ENCODE measurements at regions not wholly inside any gene's neighbourhood (a gene's known extent, or its start where the extent isn't known, plus 50 kb on each side); places are given as distances from the start of the nearest gene placed in this dataset.
"Not testable (repeated sequence)": the region's sequence is repeated elsewhere in the genome, so short reads cannot be mapped to it uniquely, and the experiment has no call there.

GRCh38 chr20:53773066-53773791 lies 179.6 kb upstream of the ZNF217 start:
- not testable (repeated sequence) for H3K27ac ChIP-seq (ENCODE audit: low read length); H3K36me3 ChIP-seq (ENCODE audit: control insufficient read depth, insufficient read depth, low read length); H3K27me3 ChIP-seq (ENCODE audit: control insufficient read depth, insufficient read depth, low read length); DNase-seq; H3K9me3 ChIP-seq (ENCODE audit: control insufficient read depth, low read depth, low read length); H3K4me1 ChIP-seq (ENCODE audit: control insufficient read depth, insufficient read depth, low read length); H3K4me3 ChIP-seq (ENCODE audit: low read length)
- WGBS (ENCODE audit: insufficient coverage, low lambda C conversion rate): 43% methylated on average over 1 of the region's 10 CpGs

- peak overlapping the region; percentile 30 for H3K27ac ChIP-seq (ENCODE audit: low read length)
- H3K9me3 ChIP-seq (ENCODE audit: control insufficient read depth, low read depth, low read length): no peaks in the 10 kb centered on the region
- H3K27me3 ChIP-seq (ENCODE audit: control insufficient read depth, insufficient read depth, low read length): no peaks in the 10 kb centered on the region
- peaks cover 7% of the 10 kb centered on the region for H3K4me1 ChIP-seq (ENCODE audit: control insufficient read depth, insufficient read depth, low read length)
- DNase-seq: peak in 1 of 2 donors; percentile 47
- H3K36me3 ChIP-seq (ENCODE audit: control insufficient read depth, insufficient read depth, low read length): no peaks in the 10 kb centered on the region
- no peak overlapping the region for H3K4me3 ChIP-seq (ENCODE audit: low read length)
- WGBS (ENCODE audit: insufficient coverage, low lambda C conversion rate): 6% methylated on average over 2 of the region's 5 CpGs
Observed at GRCh38 chr20:53769041-53769440, 175.4 kb upstream of the ZNF217 start.

- no peaks in the 10 kb centered on the region for H3K9me3 ChIP-seq (ENCODE audit: control insufficient read depth, low read depth, low read length)
- peak overlapping the region; percentile 30 for H3K27ac ChIP-seq (ENCODE audit: low read length)
- H3K4me3 ChIP-seq (ENCODE audit: low read length): no peak overlapping the region
- H3K4me1 ChIP-seq (ENCODE audit: control insufficient read depth, insufficient read depth, low read length): peaks cover 12% of the 10 kb centered on the region
- WGBS (ENCODE audit: insufficient coverage, low lambda C conversion rate): no CpG with 5 or more reads among the region's 4 CpGs
- no peak for DNase-seq
- H3K36me3 ChIP-seq (ENCODE audit: control insufficient read depth, insufficient read depth, low read length): no peaks in the 10 kb centered on the region
- H3K27me3 ChIP-seq (ENCODE audit: control insufficient read depth, insufficient read depth, low read length): no peaks in the 10 kb centered on the region
Observed at GRCh38 chr20:53768329-53768728, 174.7 kb upstream of the ZNF217 start.

GRCh38 chr20:53767206-53767930 lies 173.7 kb upstream of the ZNF217 start:
- peak in 1 of 2 donors; percentile 47 for DNase-seq
- peaks cover 14% of the 10 kb centered on the region for H3K4me1 ChIP-seq (ENCODE audit: control insufficient read depth, insufficient read depth, low read length)
- H3K9me3 ChIP-seq (ENCODE audit: control insufficient read depth, low read depth, low read length): no peaks in the 10 kb centered on the region
- no peaks in the 10 kb centered on the region for H3K36me3 ChIP-seq (ENCODE audit: control insufficient read depth, insufficient read depth, low read length)
- H3K27me3 ChIP-seq (ENCODE audit: control insufficient read depth, insufficient read depth, low read length): no peaks in the 10 kb centered on the region
- WGBS (ENCODE audit: insufficient coverage, low lambda C conversion rate): 17% methylated on average over 1 of the region's 6 CpGs
- H3K27ac ChIP-seq (ENCODE audit: low read length): no peak overlapping the region
- H3K4me3 ChIP-seq (ENCODE audit: low read length): no peak overlapping the region

DNA sequence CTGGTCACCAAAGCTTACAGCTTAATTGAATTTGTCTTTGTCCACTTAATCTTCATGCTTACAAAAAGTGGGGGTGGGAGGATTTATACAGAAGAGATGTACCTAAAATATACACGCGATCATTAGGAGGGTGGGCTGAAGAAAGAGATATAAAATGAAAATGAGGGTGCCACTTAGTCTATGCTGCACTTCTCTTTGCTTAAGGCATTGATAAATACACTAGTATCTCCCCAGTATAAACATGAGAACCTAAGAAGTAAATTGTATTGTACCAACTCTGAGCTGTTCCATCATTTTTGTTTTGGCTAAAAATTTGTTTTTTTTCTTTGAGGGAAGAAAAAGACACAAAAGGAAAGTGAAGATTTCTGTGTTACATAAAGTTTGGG lies 170.8 kb upstream of the ZNF217 start:
- Histone ChIP-seq H3K27me3 (ENCODE audit: control insufficient read depth, insufficient read depth, low read length) (no peaks in the 10 kb centered on the region), H3K36me3 (ENCODE audit: control insufficient read depth, insufficient read depth, low read length) (no peaks in the 10 kb centered on the region), H3K27ac (ENCODE audit: low read length) (peak overlapping the region; percentile 84), H3K4me3 (ENCODE audit: low read length) (no peak overlapping the region), H3K9me3 (ENCODE audit: control insufficient read depth, low read depth, low read length) (no peaks in the 10 kb centered on the region), H3K4me1 (ENCODE audit: control insufficient read depth, insufficient read depth, low read length) (peaks cover 17% of the 10 kb centered on the region)
- DNase-seq: no peak
- no CpG with 5 or more reads among the region's 2 CpGs for WGBS (ENCODE audit: insufficient coverage, low lambda C conversion rate)

- DNase-seq: peak; percentile 93 to 97
- peak overlapping the region; percentile 84 for H3K27ac ChIP-seq (ENCODE audit: low read length)
- H3K4me1 ChIP-seq (ENCODE audit: control insufficient read depth, insufficient read depth, low read length): peaks cover 14% of the 10 kb centered on the region
- WGBS (ENCODE audit: insufficient coverage, low lambda C conversion rate): no CpG with 5 or more reads among the region's 12 CpGs
- H3K36me3 ChIP-seq (ENCODE audit: control insufficient read depth, insufficient read depth, low read length): no peaks in the 10 kb centered on the region
- H3K4me3 ChIP-seq (ENCODE audit: low read length): no peak overlapping the region
- no peaks in the 10 kb centered on the region for H3K27me3 ChIP-seq (ENCODE audit: control insufficient read depth, insufficient read depth, low read length)
- H3K9me3 ChIP-seq (ENCODE audit: control insufficient read depth, low read depth, low read length): no peaks in the 10 kb centered on the region
Observed at GRCh38 chr20:53763707-53764414, 170.2 kb upstream of the ZNF217 start.

- H3K27ac ChIP-seq (ENCODE audit: low read length); H3K36me3 ChIP-seq (ENCODE audit: control insufficient read depth, insufficient read depth, low read length); DNase-seq; H3K9me3 ChIP-seq (ENCODE audit: control insufficient read depth, low read depth, low read length); H3K4me3 ChIP-seq (ENCODE audit: low read length); H3K27me3 ChIP-seq (ENCODE audit: control insufficient read depth, insufficient read depth, low read length): not testable (repeated sequence)
- 100% methylated on average over 1 of the region's 11 CpGs for WGBS (ENCODE audit: insufficient coverage, low lambda C conversion rate)
- H3K4me1 ChIP-seq (ENCODE audit: control insufficient read depth, insufficient read depth, low read length): peaks cover 14% of the 10 kb centered on the region
Observed at GRCh38 chr20:53762423-53762798, 168.8 kb upstream of the ZNF217 start.

DNA sequence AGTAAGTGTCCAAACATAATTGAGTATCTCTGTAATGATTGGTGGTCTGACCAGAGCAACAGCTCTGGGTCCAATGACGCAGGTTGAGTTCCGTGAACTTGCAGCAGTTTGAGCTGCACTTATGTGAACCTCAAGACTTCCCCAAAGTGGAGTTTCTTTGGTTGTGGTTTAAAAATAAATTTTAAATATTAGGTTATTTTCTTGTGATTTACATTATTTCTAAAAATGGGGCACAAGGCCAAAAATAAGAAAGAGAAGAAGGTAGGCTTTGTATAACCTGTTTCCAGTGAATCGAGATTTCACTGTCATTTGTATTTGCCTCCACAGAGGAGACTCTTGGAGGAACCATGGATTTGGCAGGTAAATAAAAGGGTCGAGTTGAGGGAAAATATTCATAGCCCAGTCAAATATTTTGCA lies 166.4 kb upstream of the ZNF217 start:
- DNase-seq: no peak

GRCh38 chr20:53757472-53757913 lies 163.9 kb upstream of the ZNF217 start:
- no peak for DNase-seq
- WGBS (ENCODE audit: insufficient coverage, low lambda C conversion rate): no CpG with 5 or more reads among the region's 18 CpGs
- peaks cover 7% of the 10 kb centered on the region for H3K4me1 ChIP-seq (ENCODE audit: control insufficient read depth, insufficient read depth, low read length)
- no peaks in the 10 kb centered on the region for H3K27me3 ChIP-seq (ENCODE audit: control insufficient read depth, insufficient read depth, low read length)
- no peaks in the 10 kb centered on the region for H3K36me3 ChIP-seq (ENCODE audit: control insufficient read depth, insufficient read depth, low read length)
- H3K9me3 ChIP-seq (ENCODE audit: control insufficient read depth, low read depth, low read length): no peaks in the 10 kb centered on the region
- no peak overlapping the region for H3K27ac ChIP-seq (ENCODE audit: low read length)
- H3K4me3 ChIP-seq (ENCODE audit: low read length): no peak overlapping the region

More for the DNA sequence above, 166.4 kb upstream of the ZNF217 start:
- no peaks in the 10 kb centered on the region for H3K27me3 ChIP-seq (ENCODE audit: control insufficient read depth, insufficient read depth, low read length)
- no peak overlapping the region for H3K4me3 ChIP-seq (ENCODE audit: low read length)
- WGBS (ENCODE audit: insufficient coverage, low lambda C conversion rate): no CpG with 5 or more reads among the region's 4 CpGs
- H3K9me3 ChIP-seq (ENCODE audit: control insufficient read depth, low read depth, low read length): no peaks in the 10 kb centered on the region
- no peak overlapping the region for H3K27ac ChIP-seq (ENCODE audit: low read length)
- peaks cover 14% of the 10 kb centered on the region for H3K4me1 ChIP-seq (ENCODE audit: control insufficient read depth, insufficient read depth, low read length)
- no peaks in the 10 kb centered on the region for H3K36me3 ChIP-seq (ENCODE audit: control insufficient read depth, insufficient read depth, low read length)

GRCh38 chr20:53755733-53756531 lies 162.3 kb upstream of the ZNF217 start:
- Histone ChIP-seq H3K9me3 (ENCODE audit: control insufficient read depth, low read depth, low read length) (no peaks in the 10 kb centered on the region), H3K27ac (ENCODE audit: low read length) (no peak overlapping the region), H3K4me1 (ENCODE audit: control insufficient read depth, insufficient read depth, low read length) (peaks cover 4% of the 10 kb centered on the region), H3K36me3 (ENCODE audit: control insufficient read depth, insufficient read depth, low read length) (no peaks in the 10 kb centered on the region), H3K27me3 (ENCODE audit: control insufficient read depth, insufficient read depth, low read length) (no peaks in the 10 kb centered on the region), H3K4me3 (ENCODE audit: low read length) (no peak overlapping the region)
- DNase-seq: no peak
- WGBS (ENCODE audit: insufficient coverage, low lambda C conversion rate): no CpG with 5 or more reads among the region's 8 CpGs
